ENCODE measurements at regions not wholly inside any gene's neighbourhood (a gene's known extent, or its start where the extent isn't known, plus 50 kb on each side); places are given as distances from the start of the nearest gene placed in this dataset.
A peak's percentile ranks its signal among the peaks of the same experiment; 100 is the strongest.
"Not testable (repeated sequence)": the region's sequence is repeated elsewhere in the genome, so short reads cannot be mapped to it uniquely, and the experiment has no call there.

- no peak for ATAC-seq (ENCODE audit: low read depth in 2 of 2)
- Mint-ChIP-seq H3K27me3 (peaks cover 15 to 40% (median 25%) of the 10 kb centered on the region in 3 donors), H3K4me3 (no peak overlapping the region), H3K4me1 (no peaks in the 10 kb centered on the region), H3K36me3 (no peaks in the 10 kb centered on the region), H3K27ac (no peak overlapping the region), H3K9me3 (peaks cover 0 to 1% (median 0%) of the 10 kb centered on the region in 7 donors)
- DNase-seq = no peak
These were observed 111.5 kb upstream of the HAND1 start for GRCh38 chr5:154589511-154589910.

GRCh38 chr5:154588833-154589425 lies 110.9 kb upstream of the HAND1 start:
- not testable (repeated sequence) for H3K4me1 Mint-ChIP-seq; H3K36me3 Mint-ChIP-seq; ATAC-seq (ENCODE audit: low read depth in 2 of 2); H3K4me3 Mint-ChIP-seq; H3K9me3 Mint-ChIP-seq; DNase-seq
- peak overlapping the region in 1 of 6 donors; percentile 62 for H3K27ac Mint-ChIP-seq
- peaks cover 17 to 41% (median 31%) of the 10 kb centered on the region in 3 donors for H3K27me3 Mint-ChIP-seq

GRCh38 chr5:154588091-154588774 lies 110.2 kb upstream of the HAND1 start:
- Mint-ChIP-seq H3K4me3 (no peak overlapping the region), H3K27ac (no peak overlapping the region), H3K9me3 (peaks cover 0 to 1% (median 0%) of the 10 kb centered on the region in 7 donors), H3K36me3 (no peaks in the 10 kb centered on the region), H3K4me1 (no peaks in the 10 kb centered on the region), H3K27me3 (peaks cover 12 to 46% (median 38%) of the 10 kb centered on the region in 3 donors)
- DNase-seq (no peak), ATAC-seq (ENCODE audit: low read depth in 2 of 2) (no peak)

- peaks cover 12 to 41% (median 39%) of the 10 kb centered on the region in 3 donors for H3K27me3 Mint-ChIP-seq
- H3K36me3 Mint-ChIP-seq = no peaks in the 10 kb centered on the region
- H3K4me1 Mint-ChIP-seq = no peaks in the 10 kb centered on the region
- no peak overlapping the region for H3K4me3 Mint-ChIP-seq
- ATAC-seq (ENCODE audit: low read depth in 2 of 2) = no peak
- no peak overlapping the region for H3K27ac Mint-ChIP-seq
- peaks cover 0 to 1% (median 0%) of the 10 kb centered on the region in 7 donors for H3K9me3 Mint-ChIP-seq
- no peak for DNase-seq
These were observed 109.3 kb upstream of the HAND1 start for GRCh38 chr5:154587123-154588026.

GRCh38 chr5:154583671-154584177 lies 105.7 kb upstream of the HAND1 start:
- peaks cover 12 to 38% (median 35%) of the 10 kb centered on the region in 3 donors for H3K27me3 Mint-ChIP-seq
- no peaks in the 10 kb centered on the region for H3K4me1 Mint-ChIP-seq
- DNase-seq (no peak), ATAC-seq (ENCODE audit: low read depth in 2 of 2) (no peak)
- no peaks in the 10 kb centered on the region for H3K36me3 Mint-ChIP-seq
- H3K4me3 Mint-ChIP-seq = no peak overlapping the region
- H3K27ac Mint-ChIP-seq = no peak overlapping the region
- peaks cover 0 to 1% (median 0%) of the 10 kb centered on the region in 7 donors for H3K9me3 Mint-ChIP-seq

- Mint-ChIP-seq H3K27ac (no peak overlapping the region), H3K9me3 (no peaks in the 10 kb centered on the region), H3K36me3 (no peaks in the 10 kb centered on the region), H3K4me3 (no peak overlapping the region), H3K4me1 (peaks cover 1 to 9% (median 6%) of the 10 kb centered on the region in 3 donors), H3K27me3 (peaks cover 11 to 31% (median 31%) of the 10 kb centered on the region in 3 donors)
- no peak for ATAC-seq (ENCODE audit: low read depth in 2 of 2)
- no peak for DNase-seq
These were observed 102.4 kb upstream of the HAND1 start for GRCh38 chr5:154580422-154580821.

GRCh38 chr5:154577416-154577815 lies 99.4 kb upstream of the HAND1 start:
- no peak for ATAC-seq (ENCODE audit: low read depth in 2 of 2)
- H3K36me3 Mint-ChIP-seq = no peaks in the 10 kb centered on the region
- H3K9me3 Mint-ChIP-seq = no peaks in the 10 kb centered on the region
- no peak overlapping the region for H3K27ac Mint-ChIP-seq
- DNase-seq = no peak
- H3K4me3 Mint-ChIP-seq = no peak overlapping the region
- H3K4me1 Mint-ChIP-seq = peaks cover 6 to 12% (median 9%) of the 10 kb centered on the region in 3 donors
- H3K27me3 Mint-ChIP-seq = peaks cover 13 to 39% (median 29%) of the 10 kb centered on the region in 3 donors

- ATAC-seq (ENCODE audit: low read depth in 2 of 2) (no peak), DNase-seq (no peak)
- Mint-ChIP-seq H3K36me3 (no peaks in the 10 kb centered on the region), H3K27ac (no peak overlapping the region), H3K27me3 (peaks cover 13 to 36% (median 29%) of the 10 kb centered on the region in 3 donors), H3K4me1 (peaks cover 6 to 12% (median 9%) of the 10 kb centered on the region in 3 donors), H3K4me3 (no peak overlapping the region), H3K9me3 (no peaks in the 10 kb centered on the region)
These were observed 98.4 kb upstream of the HAND1 start for GRCh38 chr5:154576429-154576806.

GRCh38 chr5:154575546-154576428 lies 97.8 kb upstream of the HAND1 start:
- H3K36me3 Mint-ChIP-seq = no peaks in the 10 kb centered on the region
- peaks cover 6 to 12% (median 9%) of the 10 kb centered on the region in 3 donors for H3K4me1 Mint-ChIP-seq
- H3K27me3 Mint-ChIP-seq = peaks cover 13 to 35% (median 29%) of the 10 kb centered on the region in 3 donors
- H3K4me3 Mint-ChIP-seq = no peak overlapping the region
- ATAC-seq (ENCODE audit: low read depth in 2 of 2) = peak; percentile 70 to 71
- no peaks in the 10 kb centered on the region for H3K9me3 Mint-ChIP-seq
- peak; percentile 6 for DNase-seq
- no peak overlapping the region for H3K27ac Mint-ChIP-seq

GRCh38 chr5:154573011-154573410 lies 95.0 kb upstream of the HAND1 start:
- peaks cover 10 to 27% (median 22%) of the 10 kb centered on the region in 3 donors for H3K27me3 Mint-ChIP-seq
- H3K27ac Mint-ChIP-seq = no peak overlapping the region
- peaks cover 6 to 12% (median 9%) of the 10 kb centered on the region in 3 donors for H3K4me1 Mint-ChIP-seq
- DNase-seq = no peak
- no peaks in the 10 kb centered on the region for H3K36me3 Mint-ChIP-seq
- H3K9me3 Mint-ChIP-seq = no peaks in the 10 kb centered on the region
- H3K4me3 Mint-ChIP-seq = no peak overlapping the region
- ATAC-seq (ENCODE audit: low read depth in 2 of 2) = no peak

- no peaks in the 10 kb centered on the region for H3K9me3 Mint-ChIP-seq
- peaks cover 13 to 24% (median 22%) of the 10 kb centered on the region in 3 donors for H3K27me3 Mint-ChIP-seq
- DNase-seq = no peak
- no peak overlapping the region for H3K4me3 Mint-ChIP-seq
- H3K4me1 Mint-ChIP-seq = peaks cover 6 to 12% (median 9%) of the 10 kb centered on the region in 3 donors
- no peak overlapping the region for H3K27ac Mint-ChIP-seq
- H3K36me3 Mint-ChIP-seq = no peaks in the 10 kb centered on the region
- no peak for ATAC-seq (ENCODE audit: low read depth in 2 of 2)
These were observed 93.5 kb upstream of the HAND1 start for GRCh38 chr5:154571325-154572035.
